ENCODE measurements at regions not wholly inside any gene's neighbourhood (a gene's known extent, or its start where the extent isn't known, plus 50 kb on each side); places are given as distances from the start of the nearest gene placed in this dataset.

DNA sequence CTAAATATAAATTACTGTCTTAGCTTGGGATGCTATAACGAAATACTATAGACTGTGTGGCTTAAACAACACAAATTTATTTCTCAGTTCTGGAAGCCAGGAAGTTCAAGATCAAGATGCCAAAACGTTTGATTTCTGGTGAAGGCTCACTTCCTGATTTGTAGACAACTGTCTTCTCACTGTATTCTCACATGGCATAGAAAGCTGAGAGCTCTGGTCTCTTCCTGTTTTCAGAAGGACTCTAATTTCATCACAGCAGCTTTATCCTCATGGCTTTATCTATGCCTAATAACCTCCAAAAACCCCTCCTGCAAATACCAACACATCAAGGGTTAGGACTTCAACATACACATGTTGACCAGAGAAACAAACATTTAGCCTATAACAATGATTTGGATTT is 1795.5 kb downstream of the MRPL39 start (continued):
- TF ChIP-seq, protein P1, sequence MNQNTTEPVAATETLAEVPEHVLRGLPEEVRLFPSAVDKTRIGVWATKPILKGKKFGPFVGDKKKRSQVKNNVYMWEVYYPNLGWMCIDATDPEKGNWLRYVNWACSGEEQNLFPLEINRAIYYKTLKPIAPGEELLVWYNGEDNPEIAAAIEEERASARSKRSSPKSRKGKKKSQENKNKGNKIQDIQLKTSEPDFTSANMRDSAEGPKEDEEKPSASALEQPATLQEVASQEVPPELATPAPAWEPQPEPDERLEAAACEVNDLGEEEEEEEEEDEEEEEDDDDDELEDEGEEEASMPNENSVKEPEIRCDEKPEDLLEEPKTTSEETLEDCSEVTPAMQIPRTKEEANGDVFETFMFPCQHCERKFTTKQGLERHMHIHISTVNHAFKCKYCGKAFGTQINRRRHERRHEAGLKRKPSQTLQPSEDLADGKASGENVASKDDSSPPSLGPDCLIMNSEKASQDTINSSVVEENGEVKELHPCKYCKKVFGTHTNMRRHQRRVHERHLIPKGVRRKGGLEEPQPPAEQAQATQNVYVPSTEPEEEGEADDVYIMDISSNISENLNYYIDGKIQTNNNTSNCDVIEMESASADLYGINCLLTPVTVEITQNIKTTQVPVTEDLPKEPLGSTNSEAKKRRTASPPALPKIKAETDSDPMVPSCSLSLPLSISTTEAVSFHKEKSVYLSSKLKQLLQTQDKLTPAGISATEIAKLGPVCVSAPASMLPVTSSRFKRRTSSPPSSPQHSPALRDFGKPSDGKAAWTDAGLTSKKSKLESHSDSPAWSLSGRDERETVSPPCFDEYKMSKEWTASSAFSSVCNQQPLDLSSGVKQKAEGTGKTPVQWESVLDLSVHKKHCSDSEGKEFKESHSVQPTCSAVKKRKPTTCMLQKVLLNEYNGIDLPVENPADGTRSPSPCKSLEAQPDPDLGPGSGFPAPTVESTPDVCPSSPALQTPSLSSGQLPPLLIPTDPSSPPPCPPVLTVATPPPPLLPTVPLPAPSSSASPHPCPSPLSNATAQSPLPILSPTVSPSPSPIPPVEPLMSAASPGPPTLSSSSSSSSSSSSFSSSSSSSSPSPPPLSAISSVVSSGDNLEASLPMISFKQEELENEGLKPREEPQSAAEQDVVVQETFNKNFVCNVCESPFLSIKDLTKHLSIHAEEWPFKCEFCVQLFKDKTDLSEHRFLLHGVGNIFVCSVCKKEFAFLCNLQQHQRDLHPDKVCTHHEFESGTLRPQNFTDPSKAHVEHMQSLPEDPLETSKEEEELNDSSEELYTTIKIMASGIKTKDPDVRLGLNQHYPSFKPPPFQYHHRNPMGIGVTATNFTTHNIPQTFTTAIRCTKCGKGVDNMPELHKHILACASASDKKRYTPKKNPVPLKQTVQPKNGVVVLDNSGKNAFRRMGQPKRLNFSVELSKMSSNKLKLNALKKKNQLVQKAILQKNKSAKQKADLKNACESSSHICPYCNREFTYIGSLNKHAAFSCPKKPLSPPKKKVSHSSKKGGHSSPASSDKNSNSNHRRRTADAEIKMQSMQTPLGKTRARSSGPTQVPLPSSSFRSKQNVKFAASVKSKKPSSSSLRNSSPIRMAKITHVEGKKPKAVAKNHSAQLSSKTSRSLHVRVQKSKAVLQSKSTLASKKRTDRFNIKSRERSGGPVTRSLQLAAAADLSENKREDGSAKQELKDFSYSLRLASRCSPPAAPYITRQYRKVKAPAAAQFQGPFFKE (tag by site-specific recombination; IDR thresholded peaks at IDR 0.05; ENCODE audit: borderline replicate concordance) = no peak
- TF ChIP-seq MZF1 (tag by site-specific recombination; IDR thresholded peaks at IDR 0.05; ENCODE audit: borderline replicate concordance) (no peak), ZNF654 (tag by site-specific recombination; IDR thresholded peaks at IDR 0.05; ENCODE audit: low read depth) (no peak), SP2 (tag by site-specific recombination; IDR thresholded peaks at IDR 0.05) (no peak), KLF16 (tag by site-specific recombination; IDR thresholded peaks at IDR 0.05) (no peak), ZFP3 (tag by site-specific recombination; IDR thresholded peaks at IDR 0.05; ENCODE audit: low read depth) (no peak), SALL2 (tag by site-specific recombination; IDR thresholded peaks at IDR 0.05; ENCODE audit: borderline replicate concordance) (no peak), GLIS2 (tag by site-specific recombination; IDR thresholded peaks at IDR 0.05) (no peak), ZNF202 (tag by site-specific recombination; IDR thresholded peaks at IDR 0.05; ENCODE audit: borderline replicate concordance) (no peak)

GRCh38 chr21:23809573-23809972 is 1797.7 kb downstream of the MRPL39 start:
- CTCF ChIA-PET = no interaction called here
- no peaks in the 10 kb centered on the region for H3K36me3 ChIP-seq (ENCODE audit: control insufficient read depth in 2 of 2, insufficient read depth in 1 of 2, low read length in 2 of 2)
- H3K9me3 ChIP-seq (ENCODE audit: control insufficient read depth, insufficient read depth, low read depth, low read length) = no peaks in the 10 kb centered on the region
- no peak overlapping the region for H3K4me3 ChIP-seq (ENCODE audit: low read depth, low read length)
- TF ChIP-seq, protein P2, sequence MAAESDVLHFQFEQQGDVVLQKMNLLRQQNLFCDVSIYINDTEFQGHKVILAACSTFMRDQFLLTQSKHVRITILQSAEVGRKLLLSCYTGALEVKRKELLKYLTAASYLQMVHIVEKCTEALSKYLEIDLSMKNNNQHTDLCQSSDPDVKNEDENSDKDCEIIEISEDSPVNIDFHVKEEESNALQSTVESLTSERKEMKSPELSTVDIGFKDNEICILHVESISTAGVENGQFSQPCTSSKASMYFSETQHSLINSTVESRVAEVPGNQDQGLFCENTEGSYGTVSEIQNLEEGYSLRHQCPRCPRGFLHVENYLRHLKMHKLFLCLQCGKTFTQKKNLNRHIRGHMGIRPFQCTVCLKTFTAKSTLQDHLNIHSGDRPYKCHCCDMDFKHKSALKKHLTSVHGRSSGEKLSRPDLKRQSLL (tag by site-specific recombination; IDR thresholded peaks at IDR 0.05) = no peak
- no peak for TF ChIP-seq SP7 (tag by site-specific recombination; IDR thresholded peaks at IDR 0.05)
- no peak for TF ChIP-seq ZFHX2 (tag by site-specific recombination; conservative IDR thresholded peaks at IDR 0.05)
- no peak for TF ChIP-seq KLF9 (tag by site-specific recombination; IDR thresholded peaks at IDR 0.05; ENCODE audit: low read depth)
- TF ChIP-seq ZNF148 (tag by site-specific recombination; IDR thresholded peaks at IDR 0.05; ENCODE audit: borderline replicate concordance) = no peak
- no peak for TF ChIP-seq ZNF274 (IDR thresholded peaks at IDR 0.05; ENCODE audit: low read length)
- no peak for TF ChIP-seq ZNF274 (tag by site-specific recombination; IDR thresholded peaks at IDR 0.05; ENCODE audit: borderline replicate concordance)
- no peak for TF ChIP-seq ZNF23 (tag by site-specific recombination; IDR thresholded peaks at IDR 0.05; ENCODE audit: borderline replicate concordance)
- no peak for TF ChIP-seq TRIM28 (IDR thresholded peaks at IDR 0.05; ENCODE audit: borderline replicate concordance, low read length)
- TF ChIP-seq ZBTB17 (tag by site-specific recombination; IDR thresholded peaks at IDR 0.05) = no peak
- no peak for TF ChIP-seq ZNF211 (tag by site-specific recombination; IDR thresholded peaks at IDR 0.05; ENCODE audit: low read depth)
- TF ChIP-seq FEZF1 (tag by site-specific recombination; IDR thresholded peaks at IDR 0.05) = no peak
- no peak for TF ChIP-seq ZNF184 (tag by site-specific recombination; IDR thresholded peaks at IDR 0.05)
- TF ChIP-seq ZNF423 (tag by site-specific recombination; IDR thresholded peaks at IDR 0.05) = no peak
- TF ChIP-seq ZNF701 (tag by site-specific recombination; IDR thresholded peaks at IDR 0.05) = no peak
- TF ChIP-seq ZNF24 (tag by site-specific recombination; IDR thresholded peaks at IDR 0.05) = no peak
- no peak for TF ChIP-seq ZNF221 (tag by site-specific recombination; IDR thresholded peaks at IDR 0.05; ENCODE audit: borderline replicate concordance)
- TF ChIP-seq KLF7 (tag by site-specific recombination; IDR thresholded peaks at IDR 0.05; ENCODE audit: borderline replicate concordance) = no peak
- no peak for TF ChIP-seq ZNF571 (tag by site-specific recombination; IDR thresholded peaks at IDR 0.05)
- TF ChIP-seq ZNF654 (tag by site-specific recombination; IDR thresholded peaks at IDR 0.05; ENCODE audit: low read depth) = no peak
- TF ChIP-seq ZBTB26 (tag by site-specific recombination; optimal IDR thresholded peaks at IDR 0.05) = no peak
- H3K4me1 ChIP-seq (ENCODE audit: control insufficient read depth, insufficient read depth, low read length) = no peaks in the 10 kb centered on the region
- POLR2A ChIA-PET = no interaction called here
- no peak overlapping the region for H3K27ac ChIP-seq (ENCODE audit: extremely low read depth, low read depth, low read length)

All from HEK293 (cell line).